GM12878 (cell line): ENCODE measurements at regions not wholly inside any gene's neighbourhood (a gene's known extent, or its start where the extent isn't known, plus 50 kb on each side); places are given as distances from the start of the nearest gene placed in this dataset.

ENCODE experiments used
- ATAC-seq: fragments of 200-7000 bp; cut with Tn5 transposase; 3 replicates; pipeline ENCODE4 v1.9.1; 2020; ENCODE audit warnings: mild to moderate bottlenecking, moderate library complexity
- BruUV-seq: library from RNA; stranded (reverse); fragments of 400-500 nt; replicated peaks from 2 replicates; lab custom pipeline; 2021; lab: Mats Ljungman, UMichigan
- CTCF ChIA-PET: fragments of 300-600 bp; sonication (Branson Sonifier 250); formaldehyde crosslinking; extraction: SDS; loops from one replicate; lab custom pipeline; 2021; ENCODE audit warnings: inconsistent platforms; lab: Yijun Ruan, JAX
- POLR2A ChIA-PET: fragments of 350-600 bp; formaldehyde crosslinking; extraction: SDS; loops from one replicate; lab custom pipeline; 2021; ENCODE audit warnings: inconsistent platforms; lab: Charles Lee
- RAD21 ChIA-PET: fragments of 300-600 bp; sonication (Branson Sonifier 250); formaldehyde crosslinking; loops from one replicate; lab custom pipeline; 2023; ENCODE audit warnings: antibody characterized with exemption; ENCODE audit not compliant: unreplicated experiment; lab: Charles Lee
- SMC1A ChIA-PET: fragments of 300-600 bp; sonication (Branson Sonifier 250); formaldehyde crosslinking; loops from one replicate; lab custom pipeline; 2023; ENCODE audit not compliant: unreplicated experiment, uncharacterized antibody; lab: Charles Lee
- DNase-seq: peaks from one replicate; pipeline ENCODE4 v3.0.0-alpha.2; 2011; ENCODE audit warnings: low read depth, low spot score
- FAIRE-seq: peaks from 3 replicates; lab custom pipeline; 2011; peaks lifted over from hg19 to GRCh38; lab: Jason Lieb, UNC
- H2AFZ ChIP-seq: 2 replicates; pipeline ENCODE4 v1.6.0; 2011; ENCODE audit warnings: low read depth, low read length, control low read depth; ENCODE audit not compliant: control insufficient read depth
- H3K27ac ChIP-seq: 2 replicates; pipeline ENCODE4 v1.5.1; 2011; ENCODE audit warnings: control low read depth; ENCODE audit not compliant: control insufficient read depth, insufficient read depth
- H3K27me3 ChIP-seq, 2 experiments: replicated peaks in 1 of 2; 2 replicates each; pipeline versions ENCODE4 v1.6.0 to v1.6.1; 2011; ENCODE audit warnings: low read length in 1 of 2; ENCODE audit not compliant: control insufficient read depth in 2 of 2, insufficient read depth in 2 of 2
- H3K36me3 ChIP-seq, 2 experiments: 2 replicates each; pipeline ENCODE4 v1.5.1; 2011; ENCODE audit warnings: low read length in 1 of 2; ENCODE audit not compliant: control insufficient read depth in 2 of 2, insufficient read depth in 2 of 2
- H3K4me1 ChIP-seq: 2 replicates; pipeline ENCODE4 v1.6.1; 2011; ENCODE audit warnings: mild to moderate bottlenecking, low read length, moderate library complexity, mixed read lengths; ENCODE audit not compliant: control insufficient read depth, insufficient read depth
- H3K4me2 ChIP-seq: 2 replicates; pipeline ENCODE4 v1.6.0; 2011; ENCODE audit warnings: control low read depth; ENCODE audit not compliant: control insufficient read depth, insufficient read depth
- H3K4me3 ChIP-seq: fragments of 200-600 bp; sonication (generic); 2 replicates; pipeline ENCODE4 v1.5.1; 2016
- H3K79me2 ChIP-seq: 2 replicates; pipeline ENCODE4 v1.6.0; 2011; ENCODE audit warnings: low read length; ENCODE audit not compliant: control insufficient read depth, insufficient read depth
- H3K9ac ChIP-seq: 2 replicates; pipeline ENCODE4 v1.8.0; 2011; ENCODE audit warnings: low read length, control low read depth, mixed read lengths; ENCODE audit not compliant: control insufficient read depth, insufficient read depth
- H3K9me3 ChIP-seq: replicated peaks from 3 replicates; pipeline ENCODE4 v1.5.1; 2011; ENCODE audit warnings: mild to moderate bottlenecking, low read length; ENCODE audit not compliant: control insufficient read depth, insufficient read depth
- H4K20me1 ChIP-seq: 2 replicates; pipeline ENCODE4 v1.6.0; 2011; ENCODE audit not compliant: control insufficient read depth, insufficient read depth
- FOXK2 ChIP-seq: fragments of 450-650 bp; IDR thresholded peaks from 2 replicates; pipeline ENCODE4 v1.6.1; 2017; ENCODE audit warnings: mild to moderate bottlenecking, moderate library complexity
- MYC ChIP-seq: IDR thresholded peaks from 2 replicates; pipeline ENCODE4 v1.6.1; 2011; ENCODE audit warnings: mild to moderate bottlenecking, low read length, moderate library complexity, inconsistent platforms; ENCODE audit not compliant: insufficient read depth, insufficient replicate concordance, insufficient read length, severe bottlenecking
- RAD21 ChIP-seq: IDR thresholded peaks from 2 replicates; pipeline ENCODE4 v1.6.1; 2011; ENCODE audit warnings: mild to moderate bottlenecking, low read depth, low read length, moderate library complexity; ENCODE audit not compliant: insufficient read depth
- RCOR1 ChIP-seq: conservative IDR thresholded peaks from 2 replicates; pipeline ENCODE4 v1.6.1; 2012; ENCODE audit warnings: low read depth, low read length, improper control_type of control experiment
- SMC3 ChIP-seq: IDR thresholded peaks from 2 replicates; pipeline ENCODE4 v1.6.1; 2011; ENCODE audit warnings: low read length, improper control_type of control experiment, borderline replicate concordance
- TBL1XR1 ChIP-seq: IDR thresholded peaks from 2 replicates; pipeline ENCODE4 v1.6.1; 2012; ENCODE audit warnings: low read depth, low read length, improper control_type of control experiment
- TCF12 ChIP-seq: IDR thresholded peaks from 2 replicates; pipeline ENCODE4 v1.6.1; 2011; ENCODE audit warnings: low read depth, mild to moderate bottlenecking, low read length
- WGBS: methylation state at CpG from one replicate; pipeline ENCODE4 v1.1.6; 2016; ENCODE audit warnings: low lambda C conversion rate; ENCODE audit not compliant: insufficient replicate concordance, insufficient coverage; ENCODE audit errors: missing lambda C conversion rate; 5-methylcytosine and 5-hydroxymethylcytosine counted together
- in situ Hi-C: fragments of 300-500 bp; cut with MboI; formaldehyde crosslinking; loops from 9 replicates; pipeline ENCODE4 v1.14.3; 2018; ENCODE audit warnings: mixed read lengths
- intact Hi-C: fragments of 100-400 bp; cut with micrococcal nuclease; formaldehyde crosslinking; loops from one replicate; pipeline ENCODE4 v1.14.2; 2022; ENCODE audit not compliant: unreplicated experiment
- TF ChIP-seq, protein P1 (sequence below): IDR thresholded peaks from 2 replicates; pipeline ENCODE4 v1.6.1; 2012; ENCODE audit warnings: improper control_type of control experiment, low read depth, low read length; ENCODE audit not compliant: insufficient replicate concordance
- TF ChIP-seq, protein P2 (sequence below): fragments of 450-650 bp; IDR thresholded peaks from 2 replicates; pipeline ENCODE4 v1.6.1; 2017; ENCODE audit warnings: borderline replicate concordance
- TF ChIP-seq, protein P3 (sequence below): IDR thresholded peaks from 2 replicates; pipeline ENCODE4 v1.6.1; 2012; ENCODE audit warnings: low read depth, low read length, improper control_type of control experiment
- TF ChIP-seq, protein P4 (sequence below): IDR thresholded peaks from 2 replicates; pipeline ENCODE4 v1.6.1; 2011; ENCODE audit warnings: borderline replicate concordance, low read depth, mild to moderate bottlenecking, moderate library complexity, low read length; ENCODE audit not compliant: insufficient read depth, poor library complexity, severe bottlenecking

DNA sequence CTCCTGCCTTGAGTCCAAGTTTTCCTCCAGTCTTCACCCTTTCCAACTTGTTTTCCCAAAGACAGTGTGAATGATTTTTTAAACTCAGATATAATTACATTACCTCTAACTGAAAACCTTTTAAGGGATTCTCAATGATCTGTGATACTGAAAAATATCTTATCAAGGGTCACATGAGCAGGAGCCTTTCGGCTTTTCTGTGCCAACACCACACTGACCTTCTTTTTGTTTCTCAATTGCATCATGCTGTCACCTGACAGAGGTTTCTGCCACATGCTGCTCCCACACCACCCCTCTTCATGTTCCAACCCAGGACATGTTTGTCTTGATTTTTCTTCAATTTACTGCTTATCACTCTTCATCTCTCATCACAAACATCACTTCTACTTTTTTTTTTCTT lies 820.0 kb downstream of the PRELID2 start (continued):
- TF ChIP-seq, protein P1, sequence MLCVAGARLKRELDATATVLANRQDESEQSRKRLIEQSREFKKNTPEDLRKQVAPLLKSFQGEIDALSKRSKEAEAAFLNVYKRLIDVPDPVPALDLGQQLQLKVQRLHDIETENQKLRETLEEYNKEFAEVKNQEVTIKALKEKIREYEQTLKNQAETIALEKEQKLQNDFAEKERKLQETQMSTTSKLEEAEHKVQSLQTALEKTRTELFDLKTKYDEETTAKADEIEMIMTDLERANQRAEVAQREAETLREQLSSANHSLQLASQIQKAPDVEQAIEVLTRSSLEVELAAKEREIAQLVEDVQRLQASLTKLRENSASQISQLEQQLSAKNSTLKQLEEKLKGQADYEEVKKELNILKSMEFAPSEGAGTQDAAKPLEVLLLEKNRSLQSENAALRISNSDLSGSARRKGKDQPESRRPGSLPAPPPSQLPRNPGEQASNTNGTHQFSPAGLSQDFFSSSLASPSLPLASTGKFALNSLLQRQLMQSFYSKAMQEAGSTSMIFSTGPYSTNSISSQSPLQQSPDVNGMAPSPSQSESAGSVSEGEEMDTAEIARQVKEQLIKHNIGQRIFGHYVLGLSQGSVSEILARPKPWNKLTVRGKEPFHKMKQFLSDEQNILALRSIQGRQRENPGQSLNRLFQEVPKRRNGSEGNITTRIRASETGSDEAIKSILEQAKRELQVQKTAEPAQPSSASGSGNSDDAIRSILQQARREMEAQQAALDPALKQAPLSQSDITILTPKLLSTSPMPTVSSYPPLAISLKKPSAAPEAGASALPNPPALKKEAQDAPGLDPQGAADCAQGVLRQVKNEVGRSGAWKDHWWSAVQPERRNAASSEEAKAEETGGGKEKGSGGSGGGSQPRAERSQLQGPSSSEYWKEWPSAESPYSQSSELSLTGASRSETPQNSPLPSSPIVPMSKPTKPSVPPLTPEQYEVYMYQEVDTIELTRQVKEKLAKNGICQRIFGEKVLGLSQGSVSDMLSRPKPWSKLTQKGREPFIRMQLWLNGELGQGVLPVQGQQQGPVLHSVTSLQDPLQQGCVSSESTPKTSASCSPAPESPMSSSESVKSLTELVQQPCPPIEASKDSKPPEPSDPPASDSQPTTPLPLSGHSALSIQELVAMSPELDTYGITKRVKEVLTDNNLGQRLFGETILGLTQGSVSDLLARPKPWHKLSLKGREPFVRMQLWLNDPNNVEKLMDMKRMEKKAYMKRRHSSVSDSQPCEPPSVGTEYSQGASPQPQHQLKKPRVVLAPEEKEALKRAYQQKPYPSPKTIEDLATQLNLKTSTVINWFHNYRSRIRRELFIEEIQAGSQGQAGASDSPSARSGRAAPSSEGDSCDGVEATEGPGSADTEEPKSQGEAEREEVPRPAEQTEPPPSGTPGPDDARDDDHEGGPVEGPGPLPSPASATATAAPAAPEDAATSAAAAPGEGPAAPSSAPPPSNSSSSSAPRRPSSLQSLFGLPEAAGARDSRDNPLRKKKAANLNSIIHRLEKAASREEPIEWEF: no peak
- TF ChIP-seq RCOR1 (no peak), SMC3 (no peak), MYC (no peak), TBL1XR1 (no peak)

DNA sequence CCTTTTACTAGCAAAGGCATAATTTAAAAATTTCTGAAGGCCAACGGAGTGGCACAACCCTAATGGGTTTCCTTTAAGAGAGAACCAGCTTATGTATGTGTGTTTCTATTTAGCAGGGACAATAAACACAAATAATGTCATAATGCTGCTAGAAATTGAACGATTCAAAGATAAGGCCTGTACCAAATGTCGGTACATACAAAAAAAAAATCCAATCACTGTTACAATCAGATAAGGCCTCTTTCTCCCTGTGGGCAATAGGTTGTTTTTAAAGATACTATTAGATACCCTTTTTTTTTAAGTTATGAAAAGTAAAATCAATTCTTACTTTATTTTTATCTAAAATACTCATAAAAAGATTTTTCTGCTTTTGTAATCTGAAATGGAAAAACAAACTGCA lies 821.0 kb downstream of the PRELID2 start:
- Histone ChIP-seq H3K79me2 (no peaks in the 10 kb centered on the region), H3K4me3 (no peak overlapping the region), H4K20me1 (no peaks in the 10 kb centered on the region), H3K27ac (no peak overlapping the region), H3K4me1 (no peaks in the 10 kb centered on the region), H3K27me3 (no peaks in the 10 kb centered on the region), H3K9me3 (no peaks in the 10 kb centered on the region), H3K36me3 (no peaks in the 10 kb centered on the region), H3K4me2 (no peak overlapping the region), H3K9ac (no peak overlapping the region), H2AFZ (no peak overlapping the region)
- POLR2A ChIA-PET: no interaction called here
- SMC1A ChIA-PET: interaction anchor here (1.9 kb wide), 1 partner anchor 17 kb away, joined by 5 read pairs; no protein-coding TSS in a partner anchor
- intact Hi-C loops: no loop called here
- CTCF ChIA-PET: interaction anchor here (1.0 kb wide), 1 partner anchor 12 kb away, joined by 3 read pairs; no protein-coding TSS in a partner anchor
- 16% methylated on average over 3 of the region's 3 CpGs for WGBS
- no TSS peak for BruUV-seq
- ATAC-seq (no peak), FAIRE-seq (no peak), DNase-seq (no peak)
- in situ Hi-C loops: no loop called here
- TF ChIP-seq, protein P2, sequence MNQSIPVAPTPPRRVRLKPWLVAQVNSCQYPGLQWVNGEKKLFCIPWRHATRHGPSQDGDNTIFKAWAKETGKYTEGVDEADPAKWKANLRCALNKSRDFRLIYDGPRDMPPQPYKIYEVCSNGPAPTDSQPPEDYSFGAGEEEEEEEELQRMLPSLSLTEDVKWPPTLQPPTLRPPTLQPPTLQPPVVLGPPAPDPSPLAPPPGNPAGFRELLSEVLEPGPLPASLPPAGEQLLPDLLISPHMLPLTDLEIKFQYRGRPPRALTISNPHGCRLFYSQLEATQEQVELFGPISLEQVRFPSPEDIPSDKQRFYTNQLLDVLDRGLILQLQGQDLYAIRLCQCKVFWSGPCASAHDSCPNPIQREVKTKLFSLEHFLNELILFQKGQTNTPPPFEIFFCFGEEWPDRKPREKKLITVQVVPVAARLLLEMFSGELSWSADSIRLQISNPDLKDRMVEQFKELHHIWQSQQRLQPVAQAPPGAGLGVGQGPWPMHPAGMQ: no peak
- no peak for TF ChIP-seq RAD21
- no peak for TF ChIP-seq FOXK2
- no peak for TF ChIP-seq TCF12
- TF ChIP-seq, protein P3, sequence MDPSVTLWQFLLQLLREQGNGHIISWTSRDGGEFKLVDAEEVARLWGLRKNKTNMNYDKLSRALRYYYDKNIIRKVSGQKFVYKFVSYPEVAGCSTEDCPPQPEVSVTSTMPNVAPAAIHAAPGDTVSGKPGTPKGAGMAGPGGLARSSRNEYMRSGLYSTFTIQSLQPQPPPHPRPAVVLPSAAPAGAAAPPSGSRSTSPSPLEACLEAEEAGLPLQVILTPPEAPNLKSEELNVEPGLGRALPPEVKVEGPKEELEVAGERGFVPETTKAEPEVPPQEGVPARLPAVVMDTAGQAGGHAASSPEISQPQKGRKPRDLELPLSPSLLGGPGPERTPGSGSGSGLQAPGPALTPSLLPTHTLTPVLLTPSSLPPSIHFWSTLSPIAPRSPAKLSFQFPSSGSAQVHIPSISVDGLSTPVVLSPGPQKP: no peak
- TF ChIP-seq, protein P4, sequence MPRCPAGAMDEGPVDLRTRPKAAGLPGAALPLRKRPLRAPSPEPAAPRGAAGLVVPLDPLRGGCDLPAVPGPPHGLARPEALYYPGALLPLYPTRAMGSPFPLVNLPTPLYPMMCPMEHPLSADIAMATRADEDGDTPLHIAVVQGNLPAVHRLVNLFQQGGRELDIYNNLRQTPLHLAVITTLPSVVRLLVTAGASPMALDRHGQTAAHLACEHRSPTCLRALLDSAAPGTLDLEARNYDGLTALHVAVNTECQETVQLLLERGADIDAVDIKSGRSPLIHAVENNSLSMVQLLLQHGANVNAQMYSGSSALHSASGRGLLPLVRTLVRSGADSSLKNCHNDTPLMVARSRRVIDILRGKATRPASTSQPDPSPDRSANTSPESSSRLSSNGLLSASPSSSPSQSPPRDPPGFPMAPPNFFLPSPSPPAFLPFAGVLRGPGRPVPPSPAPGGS: no peak
- RAD21 ChIA-PET: no interaction called here
